IMR-90 (cell line): ENCODE measurements at regions not wholly inside any gene's neighbourhood (a gene's known extent, or its start where the extent isn't known, plus 50 kb on each side); places are given as distances from the start of the nearest gene placed in this dataset.

ENCODE experiments used
- BHLHE40 ChIP-seq: fragments of 150-350 bp; IDR thresholded peaks from 2 replicates; pipeline ENCODE4 v1.6.1; 2016; ENCODE audit warnings: mild to moderate bottlenecking, low read depth, low read length
- CEBPB ChIP-seq: IDR thresholded peaks from 2 replicates; pipeline ENCODE4 v1.6.1; 2012; ENCODE audit warnings: low read depth, low read length, improper control_type of control experiment
- CHD1 ChIP-seq: IDR thresholded peaks from 2 replicates; pipeline ENCODE4 v1.6.1; 2012; ENCODE audit warnings: low read depth, low read length, improper control_type of control experiment
- CTCF ChIP-seq: conservative IDR thresholded peaks from 2 replicates; pipeline ENCODE4 v1.5.1; 2012; ENCODE audit warnings: mild to moderate bottlenecking, low read depth, low read length, improper control_type of control experiment
- ELK1 ChIP-seq: fragments of 150-350 bp; IDR thresholded peaks from 2 replicates; pipeline ENCODE4 v1.6.1; 2016; ENCODE audit warnings: low read depth, mild to moderate bottlenecking, low read length, moderate library complexity, borderline replicate concordance
- FOS ChIP-seq: fragments of 150-350 bp; IDR thresholded peaks from 2 replicates; pipeline ENCODE4 v1.6.1; 2016; ENCODE audit warnings: low read depth, low read length
- MXI1 ChIP-seq: IDR thresholded peaks from 2 replicates; pipeline ENCODE4 v1.6.1; 2012; ENCODE audit warnings: low read depth, mild to moderate bottlenecking, low read length, moderate library complexity, borderline replicate concordance
- POLR2A ChIP-seq: IDR thresholded peaks from 2 replicates; pipeline ENCODE4 v1.6.1; 2012; ENCODE audit warnings: mild to moderate bottlenecking, low read depth, low read length
- RAD21 ChIP-seq: IDR thresholded peaks from 2 replicates; pipeline ENCODE4 v1.6.1; 2012; ENCODE audit warnings: low read length, improper control_type of control experiment
- RCOR1 ChIP-seq: IDR thresholded peaks from 2 replicates; pipeline ENCODE4 v1.6.1; 2012; ENCODE audit warnings: mild to moderate bottlenecking, low read length, improper control_type of control experiment; ENCODE audit not compliant: insufficient replicate concordance
- RFX5 ChIP-seq: IDR thresholded peaks from 2 replicates; pipeline ENCODE4 v1.8.0; 2012; ENCODE audit warnings: low read depth, mild to moderate bottlenecking, low read length, moderate library complexity
- USF2 ChIP-seq: fragments of 150-350 bp; IDR thresholded peaks from 2 replicates; pipeline ENCODE4 v1.6.1; 2017; ENCODE audit warnings: mild to moderate bottlenecking, antibody characterized with exemption, low read length, low read depth

- TF ChIP-seq RFX5 (no peak), CEBPB (no peak), POLR2A (no peak), CTCF (no peak), USF2 (no peak), MXI1 (no peak), FOS (no peak), CHD1 (no peak), RAD21 (no peak), RCOR1 (no peak), ELK1 (no peak), BHLHE40 (no peak)
Observed at GRCh38 chr11:92775003-92775676, 194.3 kb upstream of the MTNR1B start.
